GM23338 (cell line): ENCODE measurements at regions not wholly inside any gene's neighbourhood (a gene's known extent, or its start where the extent isn't known, plus 50 kb on each side); places are given as distances from the start of the nearest gene placed in this dataset.

Experiments
- ATAC-seq: fragments of 200-7000 bp; cut with Tn5 transposase; 3 replicates; pipeline ENCODE4 v1.9.1; 2020
- DNase-seq: peaks from one replicate; pipeline ENCODE4 v3.0.0-alpha.2; 2015; ENCODE audit warnings: low spot score
- H2AFZ ChIP-seq: fragments of 200-600 bp; sonication (generic); 2 replicates; pipeline ENCODE4 v1.8.0; 2016; ENCODE audit warnings: antibody characterized with exemption, mild to moderate bottlenecking, moderate library complexity
- H3F3A ChIP-seq: fragments of 200-600 bp; sonication (generic); replicated peaks from 2 replicates; pipeline ENCODE4 v1.8.0; 2017; ENCODE audit warnings: antibody characterized with exemption, mixed run types, low read depth
- H3K27ac ChIP-seq: fragments of 200-600 bp; sonication (generic); 2 replicates; pipeline ENCODE4 v1.6.1; 2016; ENCODE audit warnings: low read depth
- H3K27me3 ChIP-seq: fragments of 200-600 bp; sonication (generic); 2 replicates; pipeline ENCODE4 v1.8.0; 2016; ENCODE audit warnings: mild to moderate bottlenecking, mixed run types, moderate library complexity; ENCODE audit not compliant: insufficient read depth
- H3K36me3 ChIP-seq: fragments of 200-600 bp; sonication (generic); 2 replicates; pipeline ENCODE4 v1.8.0; 2016; ENCODE audit warnings: mild to moderate bottlenecking; ENCODE audit not compliant: insufficient read depth
- H3K4me1 ChIP-seq: fragments of 200-600 bp; sonication (generic); 2 replicates; pipeline ENCODE4 v1.8.0; 2016; ENCODE audit warnings: mild to moderate bottlenecking, moderate library complexity; ENCODE audit not compliant: insufficient read depth
- H3K4me2 ChIP-seq: fragments of 200-600 bp; sonication (generic); 2 replicates; pipeline ENCODE4 v1.7.1; 2017; ENCODE audit warnings: mixed run types
- H3K4me3 ChIP-seq: fragments of 200-600 bp; sonication (generic); 2 replicates; pipeline ENCODE4 v1.6.1; 2016; ENCODE audit warnings: mixed run types
- H3K79me2 ChIP-seq: fragments of 200-600 bp; sonication (generic); replicated peaks from 2 replicates; pipeline ENCODE4 v1.8.0; 2017; ENCODE audit warnings: mild to moderate bottlenecking; ENCODE audit not compliant: insufficient read depth
- H3K9me2 ChIP-seq: fragments of 200-600 bp; sonication (generic); 2 replicates; pipeline ENCODE4 v1.8.0; 2017; ENCODE audit not compliant: insufficient read depth
- H4K20me1 ChIP-seq: fragments of 200-600 bp; sonication (generic); replicated peaks from 2 replicates; pipeline ENCODE4 v1.8.0; 2017; ENCODE audit warnings: mild to moderate bottlenecking; ENCODE audit not compliant: insufficient read depth
- H3K27ac Mint-ChIP-seq: 2 replicates; pipeline ENCODE4 v1.8.0; 2020; ENCODE audit warnings: inconsistent platforms, mild to moderate bottlenecking, moderate library complexity, mixed read lengths
- H3K27me3 Mint-ChIP-seq: 3 replicates; pipeline ENCODE4 v1.8.0; 2022; ENCODE audit warnings: low read depth, mild to moderate bottlenecking, moderate library complexity, mixed read lengths, inconsistent platforms; ENCODE audit not compliant: insufficient read depth, poor library complexity
- H3K36me3 Mint-ChIP-seq: 3 replicates; pipeline ENCODE4 v1.8.0; 2021; ENCODE audit warnings: low read depth, mild to moderate bottlenecking, inconsistent platforms, moderate library complexity, mixed read lengths
- H3K4me1 Mint-ChIP-seq: 3 replicates; pipeline ENCODE4 v1.8.0; 2020; ENCODE audit warnings: mild to moderate bottlenecking, inconsistent platforms, mixed read lengths
- H3K4me3 Mint-ChIP-seq: 3 replicates; pipeline ENCODE4 v1.8.0; 2021; ENCODE audit warnings: moderate library complexity, mild to moderate bottlenecking, inconsistent platforms, mixed read lengths
- H3K9me3 Mint-ChIP-seq: 3 replicates; pipeline ENCODE4 v1.8.0; 2020; ENCODE audit warnings: moderate library complexity, mild to moderate bottlenecking, inconsistent platforms, mixed read lengths
- CREB1 ChIP-seq: fragments of 250-450 bp; sonication (Bioruptor Pico); IDR thresholded peaks from 2 replicates; pipeline ENCODE4 v1.5.0; 2020; ENCODE audit warnings: low read depth, mild to moderate bottlenecking, moderate library complexity
- EZH2 ChIP-seq: fragments of 200-600 bp; sonication (generic); IDR thresholded peaks from one replicate; pipeline ENCODE4 v1.8.0; 2017; ENCODE audit warnings: antibody characterized with exemption, mild to moderate bottlenecking, low read depth; ENCODE audit not compliant: unreplicated experiment
- EZH2phosphoT487 ChIP-seq: fragments of 200-600 bp; sonication (generic); IDR thresholded peaks from one replicate; pipeline ENCODE4 v1.8.1; 2018; ENCODE audit warnings: antibody characterized with exemption; ENCODE audit not compliant: unreplicated experiment
- JUNB ChIP-seq: IDR thresholded peaks from one replicate; pipeline ENCODE4 v1.6.1; 2016; ENCODE audit warnings: antibody characterized with exemption; ENCODE audit not compliant: unreplicated experiment
- NANOG ChIP-seq: IDR thresholded peaks from 2 replicates; pipeline ENCODE4 v1.6.1; 2016; ENCODE audit warnings: antibody characterized with exemption, borderline replicate concordance
- STAT1 ChIP-seq: IDR thresholded peaks from one replicate; pipeline ENCODE4 v1.6.1; 2016; ENCODE audit warnings: antibody characterized with exemption; ENCODE audit not compliant: unreplicated experiment
- ZNF331 ChIP-seq: fragments of 250-450 bp; sonication (Bioruptor Pico); IDR thresholded peaks from 2 replicates; pipeline ENCODE4 v1.5.0; 2020; ENCODE audit warnings: low read depth, mild to moderate bottlenecking, moderate library complexity
- TF ChIP-seq, protein P1 (sequence below): fragments of 250-450 bp; sonication (Bioruptor Pico); IDR thresholded peaks from 2 replicates; pipeline ENCODE4 v1.5.0; 2020; ENCODE audit warnings: mild to moderate bottlenecking, moderate library complexity
- TF ChIP-seq, protein P2 (sequence below): IDR thresholded peaks from 2 replicates; pipeline ENCODE4 v1.6.1; 2016; ENCODE audit warnings: antibody characterized with exemption

DNA sequence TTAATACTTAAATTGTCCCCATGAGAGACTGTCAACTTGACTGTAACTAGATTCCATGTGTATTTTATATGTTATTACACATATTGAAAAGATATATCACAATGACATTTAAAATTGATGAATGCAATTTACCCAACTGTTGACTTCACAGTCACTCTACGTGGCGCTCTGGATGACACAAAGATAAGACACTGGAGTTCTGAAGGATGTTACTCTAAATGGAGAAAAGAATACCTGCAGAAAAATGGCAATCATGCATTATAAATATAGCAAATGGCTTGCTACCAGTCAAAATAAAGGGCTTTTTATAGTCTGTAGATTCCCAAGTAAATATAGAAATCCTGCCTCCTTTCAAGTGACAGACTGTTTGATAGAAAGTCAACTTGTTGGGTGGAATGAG lies 143.6 kb upstream of the KLF6 start (continued):
- TF ChIP-seq, protein P1, sequence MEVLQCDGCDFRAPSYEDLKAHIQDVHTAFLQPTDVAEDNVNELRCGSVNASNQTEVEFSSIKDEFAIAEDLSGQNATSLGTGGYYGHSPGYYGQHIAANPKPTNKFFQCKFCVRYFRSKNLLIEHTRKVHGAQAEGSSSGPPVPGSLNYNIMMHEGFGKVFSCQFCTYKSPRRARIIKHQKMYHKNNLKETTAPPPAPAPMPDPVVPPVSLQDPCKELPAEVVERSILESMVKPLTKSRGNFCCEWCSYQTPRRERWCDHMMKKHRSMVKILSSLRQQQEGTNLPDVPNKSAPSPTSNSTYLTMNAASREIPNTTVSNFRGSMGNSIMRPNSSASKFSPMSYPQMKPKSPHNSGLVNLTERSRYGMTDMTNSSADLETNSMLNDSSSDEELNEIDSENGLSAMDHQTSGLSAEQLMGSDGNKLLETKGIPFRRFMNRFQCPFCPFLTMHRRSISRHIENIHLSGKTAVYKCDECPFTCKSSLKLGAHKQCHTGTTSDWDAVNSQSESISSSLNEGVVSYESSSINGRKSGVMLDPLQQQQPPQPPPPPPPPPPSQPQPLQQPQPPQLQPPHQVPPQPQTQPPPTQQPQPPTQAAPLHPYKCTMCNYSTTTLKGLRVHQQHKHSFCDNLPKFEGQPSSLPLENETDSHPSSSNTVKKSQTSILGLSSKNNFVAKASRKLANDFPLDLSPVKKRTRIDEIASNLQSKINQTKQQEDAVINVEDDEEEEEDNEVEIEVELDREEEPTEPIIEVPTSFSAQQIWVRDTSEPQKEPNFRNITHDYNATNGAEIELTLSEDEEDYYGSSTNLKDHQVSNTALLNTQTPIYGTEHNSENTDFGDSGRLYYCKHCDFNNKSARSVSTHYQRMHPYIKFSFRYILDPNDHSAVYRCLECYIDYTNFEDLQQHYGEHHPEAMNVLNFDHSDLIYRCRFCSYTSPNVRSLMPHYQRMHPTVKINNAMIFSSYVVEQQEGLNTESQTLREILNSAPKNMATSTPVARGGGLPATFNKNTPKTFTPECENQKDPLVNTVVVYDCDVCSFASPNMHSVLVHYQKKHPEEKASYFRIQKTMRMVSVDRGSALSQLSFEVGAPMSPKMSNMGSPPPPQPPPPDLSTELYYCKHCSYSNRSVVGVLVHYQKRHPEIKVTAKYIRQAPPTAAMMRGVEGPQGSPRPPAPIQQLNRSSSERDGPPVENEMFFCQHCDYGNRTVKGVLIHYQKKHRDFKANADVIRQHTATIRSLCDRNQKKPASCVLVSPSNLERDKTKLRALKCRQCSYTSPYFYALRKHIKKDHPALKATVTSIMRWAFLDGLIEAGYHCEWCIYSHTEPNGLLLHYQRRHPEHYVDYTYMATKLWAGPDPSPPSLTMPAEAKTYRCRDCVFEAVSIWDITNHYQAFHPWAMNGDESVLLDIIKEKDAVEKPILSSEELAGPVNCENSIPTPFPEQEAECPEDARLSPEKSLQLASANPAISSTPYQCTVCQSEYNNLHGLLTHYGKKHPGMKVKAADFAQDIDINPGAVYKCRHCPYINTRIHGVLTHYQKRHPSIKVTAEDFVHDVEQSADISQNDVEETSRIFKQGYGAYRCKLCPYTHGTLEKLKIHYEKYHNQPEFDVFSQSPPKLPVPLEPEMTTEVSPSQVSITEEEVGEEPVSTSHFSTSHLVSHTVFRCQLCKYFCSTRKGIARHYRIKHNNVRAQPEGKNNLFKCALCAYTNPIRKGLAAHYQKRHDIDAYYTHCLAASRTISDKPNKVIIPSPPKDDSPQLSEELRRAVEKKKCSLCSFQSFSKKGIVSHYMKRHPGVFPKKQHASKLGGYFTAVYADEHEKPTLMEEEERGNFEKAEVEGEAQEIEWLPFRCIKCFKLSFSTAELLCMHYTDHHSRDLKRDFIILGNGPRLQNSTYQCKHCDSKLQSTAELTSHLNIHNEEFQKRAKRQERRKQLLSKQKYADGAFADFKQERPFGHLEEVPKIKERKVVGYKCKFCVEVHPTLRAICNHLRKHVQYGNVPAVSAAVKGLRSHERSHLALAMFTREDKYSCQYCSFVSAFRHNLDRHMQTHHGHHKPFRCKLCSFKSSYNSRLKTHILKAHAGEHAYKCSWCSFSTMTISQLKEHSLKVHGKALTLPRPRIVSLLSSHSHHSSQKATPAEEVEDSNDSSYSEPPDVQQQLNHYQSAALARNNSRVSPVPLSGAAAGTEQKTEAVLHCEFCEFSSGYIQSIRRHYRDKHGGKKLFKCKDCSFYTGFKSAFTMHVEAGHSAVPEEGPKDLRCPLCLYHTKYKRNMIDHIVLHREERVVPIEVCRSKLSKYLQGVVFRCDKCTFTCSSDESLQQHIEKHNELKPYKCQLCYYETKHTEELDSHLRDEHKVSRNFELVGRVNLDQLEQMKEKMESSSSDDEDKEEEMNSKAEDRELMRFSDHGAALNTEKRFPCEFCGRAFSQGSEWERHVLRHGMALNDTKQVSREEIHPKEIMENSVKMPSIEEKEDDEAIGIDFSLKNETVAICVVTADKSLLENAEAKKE (CRISPR knock-in tag): no peak
- TF ChIP-seq EZH2: no peak
- no peak for TF ChIP-seq EZH2phosphoT487
- TF ChIP-seq JUNB: no peak
- TF ChIP-seq NANOG: no peak
- TF ChIP-seq CREB1: no peak
- TF ChIP-seq ZNF331 (CRISPR knock-in tag): no peak
- TF ChIP-seq STAT1: no peak

- Histone ChIP-seq H2AFZ (no peak overlapping the region), H3K27me3 (no peaks in the 10 kb centered on the region), H3K27ac (no peak overlapping the region), H3K79me2 (no peaks in the 10 kb centered on the region), H3K36me3 (no peaks in the 10 kb centered on the region), H3K4me2 (no peak overlapping the region), H3F3A (no peaks in the 10 kb centered on the region), H3K9me2 (no peaks in the 10 kb centered on the region), H3K4me3 (no peak overlapping the region), H3K4me1 (no peaks in the 10 kb centered on the region), H4K20me1 (no peaks in the 10 kb centered on the region)
- no peak overlapping the region for H3K4me3 Mint-ChIP-seq
- H3K27ac Mint-ChIP-seq: no peak overlapping the region
- no peak for TF ChIP-seq EZH2
- TF ChIP-seq ZNF331 (CRISPR knock-in tag): no peak
- TF ChIP-seq, protein P2, sequence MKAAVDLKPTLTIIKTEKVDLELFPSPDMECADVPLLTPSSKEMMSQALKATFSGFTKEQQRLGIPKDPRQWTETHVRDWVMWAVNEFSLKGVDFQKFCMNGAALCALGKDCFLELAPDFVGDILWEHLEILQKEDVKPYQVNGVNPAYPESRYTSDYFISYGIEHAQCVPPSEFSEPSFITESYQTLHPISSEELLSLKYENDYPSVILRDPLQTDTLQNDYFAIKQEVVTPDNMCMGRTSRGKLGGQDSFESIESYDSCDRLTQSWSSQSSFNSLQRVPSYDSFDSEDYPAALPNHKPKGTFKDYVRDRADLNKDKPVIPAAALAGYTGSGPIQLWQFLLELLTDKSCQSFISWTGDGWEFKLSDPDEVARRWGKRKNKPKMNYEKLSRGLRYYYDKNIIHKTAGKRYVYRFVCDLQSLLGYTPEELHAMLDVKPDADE: no peak
- no peak for TF ChIP-seq STAT1
- no peak for TF ChIP-seq EZH2phosphoT487
- peaks cover 5% of the 10 kb centered on the region for H3K27me3 Mint-ChIP-seq
- no peaks in the 10 kb centered on the region for H3K36me3 Mint-ChIP-seq
- DNase-seq (no peak), ATAC-seq (no peak)
- peaks cover 4% of the 10 kb centered on the region; the same call in 2 of the 3 replicates for H3K4me1 Mint-ChIP-seq
- no peaks in the 10 kb centered on the region for H3K9me3 Mint-ChIP-seq
Measured at GRCh38 chr10:3928078-3928477, 143.1 kb upstream of the KLF6 start.
